ENCODE measurements at regions not wholly inside any gene's neighbourhood (a gene's known extent, or its start where the extent isn't known, plus 50 kb on each side); places are given as distances from the start of the nearest gene placed in this dataset.
"Not testable (repeated sequence)": the region's sequence is repeated elsewhere in the genome, so short reads cannot be mapped to it uniquely, and the experiment has no call there.

DNA sequence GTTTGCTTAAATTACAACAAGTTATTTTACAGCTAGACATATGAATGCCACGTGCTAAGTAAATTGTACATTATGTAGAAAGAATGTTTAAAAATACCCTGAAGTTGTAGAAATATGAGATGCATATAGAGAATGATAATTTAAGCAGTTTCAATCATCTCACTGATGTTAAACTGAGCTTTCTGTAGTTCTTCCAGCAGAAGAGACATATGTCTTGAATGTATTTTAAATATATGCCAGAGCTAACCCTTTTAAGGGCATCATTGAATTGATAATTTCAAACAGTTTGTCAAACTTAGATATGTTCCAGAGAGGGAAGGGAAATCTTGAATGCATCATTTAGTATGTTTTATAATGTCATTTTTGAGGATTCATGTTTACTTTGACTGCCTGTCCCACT lies 255.2 kb downstream of the MDFIC start:
- no peaks in the 10 kb centered on the region for H3K27me3 ChIP-seq (ENCODE audit: insufficient read depth, low read depth)
- H3K79me2 ChIP-seq (ENCODE audit: low read depth) = no peaks in the 10 kb centered on the region
- CTCF ChIA-PET = no interaction called here
- H3K9me2 ChIP-seq (ENCODE audit: insufficient read depth) = no peaks in the 10 kb centered on the region
- no peak overlapping the region for H2AFZ ChIP-seq
- TF ChIP-seq, protein P1, sequence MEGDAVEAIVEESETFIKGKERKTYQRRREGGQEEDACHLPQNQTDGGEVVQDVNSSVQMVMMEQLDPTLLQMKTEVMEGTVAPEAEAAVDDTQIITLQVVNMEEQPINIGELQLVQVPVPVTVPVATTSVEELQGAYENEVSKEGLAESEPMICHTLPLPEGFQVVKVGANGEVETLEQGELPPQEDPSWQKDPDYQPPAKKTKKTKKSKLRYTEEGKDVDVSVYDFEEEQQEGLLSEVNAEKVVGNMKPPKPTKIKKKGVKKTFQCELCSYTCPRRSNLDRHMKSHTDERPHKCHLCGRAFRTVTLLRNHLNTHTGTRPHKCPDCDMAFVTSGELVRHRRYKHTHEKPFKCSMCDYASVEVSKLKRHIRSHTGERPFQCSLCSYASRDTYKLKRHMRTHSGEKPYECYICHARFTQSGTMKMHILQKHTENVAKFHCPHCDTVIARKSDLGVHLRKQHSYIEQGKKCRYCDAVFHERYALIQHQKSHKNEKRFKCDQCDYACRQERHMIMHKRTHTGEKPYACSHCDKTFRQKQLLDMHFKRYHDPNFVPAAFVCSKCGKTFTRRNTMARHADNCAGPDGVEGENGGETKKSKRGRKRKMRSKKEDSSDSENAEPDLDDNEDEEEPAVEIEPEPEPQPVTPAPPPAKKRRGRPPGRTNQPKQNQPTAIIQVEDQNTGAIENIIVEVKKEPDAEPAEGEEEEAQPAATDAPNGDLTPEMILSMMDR (conservative IDR thresholded peaks at IDR 0.05) = no peak
- no peak for TF ChIP-seq EZH2 (IDR thresholded peaks at IDR 0.05; ENCODE audit: low read depth)
- POLR2A ChIA-PET (ENCODE audit: unreplicated experiment) = no interaction called here
- H3K9me3 ChIP-seq (ENCODE audit: insufficient read depth, low read depth) = no peaks in the 10 kb centered on the region; the same call in 1 of the 2 replicates
- H4K20me1 ChIP-seq (ENCODE audit: insufficient read depth) = no peaks in the 10 kb centered on the region
- H3K4me1 ChIP-seq (replicated peaks; ENCODE audit: insufficient read depth) = no peaks in the 10 kb centered on the region
- H3K27ac ChIP-seq = no peak overlapping the region
- no peaks in the 10 kb centered on the region for H3K36me3 ChIP-seq (ENCODE audit: low read depth)
- no peak overlapping the region for H3K4me3 ChIP-seq
- H3K4me2 ChIP-seq = no peak overlapping the region
- no peaks in the 10 kb centered on the region for H3F3A ChIP-seq (ENCODE audit: insufficient read depth, low read depth)
- intact Hi-C loops (cut with micrococcal nuclease; ENCODE audit: unreplicated experiment) = no loop called here
- BruUV-seq (replicated peaks) = no TSS peak
- DNase-seq = no peak

DNA sequence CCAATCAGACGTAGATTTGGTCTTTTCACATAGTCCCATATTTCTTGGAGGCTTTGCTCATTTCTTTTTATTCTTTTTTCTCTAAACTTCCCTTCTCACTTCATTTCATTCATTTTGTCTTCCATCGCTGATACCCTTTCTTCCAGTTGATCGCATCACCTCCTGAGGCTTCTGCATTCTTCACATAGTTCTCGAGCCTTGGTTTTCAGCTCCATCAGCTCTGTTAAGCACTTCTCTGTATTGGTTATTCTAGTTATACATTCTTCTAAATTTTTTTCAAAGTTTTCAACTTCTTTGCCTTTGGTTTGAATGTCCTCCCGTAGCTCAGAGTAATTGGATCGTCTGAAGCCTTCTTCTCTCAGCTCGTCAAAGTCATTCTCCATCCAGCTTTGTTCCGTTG lies 250.5 kb downstream of the MDFIC start:
- H3K79me2 ChIP-seq (ENCODE audit: low read depth); H3K4me3 ChIP-seq; H3K4me1 ChIP-seq (replicated peaks; ENCODE audit: insufficient read depth); H3K27me3 ChIP-seq (ENCODE audit: insufficient read depth, low read depth); POLR2A ChIA-PET (ENCODE audit: unreplicated experiment); H3K9me3 ChIP-seq (ENCODE audit: insufficient read depth, low read depth); H3F3A ChIP-seq (ENCODE audit: insufficient read depth, low read depth); DNase-seq; CTCF ChIA-PET; H2AFZ ChIP-seq; H3K27ac ChIP-seq; BruUV-seq (replicated peaks); H3K4me2 ChIP-seq; H3K36me3 ChIP-seq (ENCODE audit: low read depth); intact Hi-C loops (cut with micrococcal nuclease; ENCODE audit: unreplicated experiment); H3K9me2 ChIP-seq (ENCODE audit: insufficient read depth); H4K20me1 ChIP-seq (ENCODE audit: insufficient read depth): not testable (repeated sequence)

DNA sequence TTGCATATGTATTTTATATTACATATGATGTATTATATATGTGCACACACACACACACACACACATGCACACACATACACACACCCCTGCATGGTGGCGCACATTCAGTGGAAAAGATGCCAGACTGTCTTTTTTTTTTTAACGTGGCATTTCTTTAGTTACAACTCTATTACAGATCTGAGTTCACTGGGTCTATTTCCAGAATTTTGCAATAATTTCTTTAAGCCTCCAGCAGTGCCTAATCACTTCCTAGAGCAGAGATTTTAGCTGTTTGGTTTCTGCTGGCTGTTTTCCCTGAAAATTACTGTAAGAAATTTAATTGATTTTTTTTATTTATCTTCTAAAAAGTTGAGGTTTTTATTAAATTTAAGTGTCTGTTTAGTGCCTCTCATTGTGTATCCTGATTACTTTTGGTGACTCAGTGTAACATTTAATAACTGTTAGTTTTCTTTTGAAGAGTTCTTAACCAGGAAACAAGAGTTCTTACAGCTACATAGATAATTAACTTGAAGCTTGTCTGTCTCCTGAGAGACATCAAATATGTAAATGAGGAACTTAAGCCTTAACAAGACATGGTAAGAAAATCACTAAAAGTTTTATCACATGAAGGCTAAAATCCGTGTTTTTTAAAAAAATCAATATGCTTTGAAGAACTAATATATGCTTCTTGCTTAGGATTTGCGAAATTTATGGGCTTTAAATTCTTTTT lies 232.0 kb downstream of the MDFIC start:
- no peaks in the 10 kb centered on the region for H4K20me1 ChIP-seq (ENCODE audit: insufficient read depth)
- ChIA-PET CTCF (no interaction called here), POLR2A (ENCODE audit: unreplicated experiment) (interaction anchor here (0.6 kb wide), 1 partner anchor 68 kb away, joined by 8 read pairs; no protein-coding TSS in a partner anchor)
- DNase-seq = no peak
- no peaks in the 10 kb centered on the region for H3K79me2 ChIP-seq (ENCODE audit: low read depth)
- H3K27me3 ChIP-seq (ENCODE audit: insufficient read depth, low read depth) = no peaks in the 10 kb centered on the region
- intact Hi-C loops (cut with micrococcal nuclease; ENCODE audit: unreplicated experiment) = no loop called here
- H3K4me1 ChIP-seq (replicated peaks; ENCODE audit: insufficient read depth) = no peaks in the 10 kb centered on the region
- H3F3A ChIP-seq (ENCODE audit: insufficient read depth, low read depth) = no peaks in the 10 kb centered on the region
- no peaks in the 10 kb centered on the region for H3K36me3 ChIP-seq (ENCODE audit: low read depth)
- H3K4me3 ChIP-seq = no peak overlapping the region
- H2AFZ ChIP-seq = no peak overlapping the region
- H3K9me2 ChIP-seq (ENCODE audit: insufficient read depth) = no peaks in the 10 kb centered on the region
- H3K4me2 ChIP-seq = no peak overlapping the region
- TF ChIP-seq, protein P1 (conservative IDR thresholded peaks at IDR 0.05) = no peak
- TF ChIP-seq EZH2 (IDR thresholded peaks at IDR 0.05; ENCODE audit: low read depth) = no peak
- no peak overlapping the region for H3K27ac ChIP-seq
- BruUV-seq (replicated peaks) = no TSS peak
- no peaks in the 10 kb centered on the region; the same call in 1 of the 2 replicates for H3K9me3 ChIP-seq (ENCODE audit: insufficient read depth, low read depth)

DNA sequence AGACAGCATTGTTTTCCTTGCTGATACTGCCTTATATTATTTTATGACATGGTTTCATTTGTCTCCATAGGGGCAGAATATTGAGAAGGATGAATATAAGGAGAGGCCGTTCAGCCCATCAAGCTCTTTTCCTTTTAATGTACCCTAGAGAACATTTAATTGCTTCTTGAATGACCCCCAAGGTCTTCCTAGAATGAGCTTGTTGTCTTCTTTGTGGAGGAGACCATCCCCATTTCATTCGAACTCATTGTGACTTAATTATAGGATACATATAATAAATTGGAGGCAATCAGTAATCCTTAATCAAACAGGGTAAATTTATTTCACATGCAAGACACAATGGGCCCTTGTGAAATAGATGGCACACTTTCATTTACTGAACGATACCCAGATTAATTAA lies 231.3 kb downstream of the MDFIC start:
- intact Hi-C loops (cut with micrococcal nuclease; ENCODE audit: unreplicated experiment) = no loop called here
- Histone ChIP-seq H3K4me3 (no peak overlapping the region), H3K4me2 (no peak overlapping the region), H3K36me3 (ENCODE audit: low read depth) (no peaks in the 10 kb centered on the region), H2AFZ (no peak overlapping the region), H3K9me3 (ENCODE audit: insufficient read depth, low read depth) (peaks cover 2% of the 10 kb centered on the region), H3F3A (ENCODE audit: insufficient read depth, low read depth) (no peaks in the 10 kb centered on the region), H3K27ac (no peak overlapping the region), H4K20me1 (ENCODE audit: insufficient read depth) (no peaks in the 10 kb centered on the region), H3K4me1 (replicated peaks; ENCODE audit: insufficient read depth) (no peaks in the 10 kb centered on the region), H3K79me2 (ENCODE audit: low read depth) (no peaks in the 10 kb centered on the region), H3K9me2 (ENCODE audit: insufficient read depth) (no peaks in the 10 kb centered on the region), H3K27me3 (ENCODE audit: insufficient read depth, low read depth) (no peaks in the 10 kb centered on the region)
- DNase-seq = no peak
- ChIA-PET CTCF (no interaction called here), POLR2A (ENCODE audit: unreplicated experiment) (no interaction called here)
- TF ChIP-seq, protein P1 (conservative IDR thresholded peaks at IDR 0.05) = no peak
- TF ChIP-seq EZH2 (IDR thresholded peaks at IDR 0.05; ENCODE audit: low read depth) = no peak
- BruUV-seq (replicated peaks) = no TSS peak

Data from PC-9 (cell line).